ENCODE measurements at regions not wholly inside any gene's neighbourhood (a gene's known extent, or its start where the extent isn't known, plus 50 kb on each side); places are given as distances from the start of the nearest gene placed in this dataset.

GRCh38 chr21:38997051-38997842 is 186.0 kb downstream of the PSMG1 start:
- Histone ChIP-seq H3K9me3 (ENCODE audit: control insufficient read depth in 2 of 3, insufficient read depth in 1 of 3, low read length in 3 of 3) (no peaks in the 10 kb centered on the region), H3K36me3 (ENCODE audit: control insufficient read depth in 2 of 3, insufficient read depth in 3 of 3, low read length in 3 of 3) (no peaks in the 10 kb centered on the region), H3K27ac (ENCODE audit: low read depth in 2 of 2, low read length in 2 of 2) (no peak overlapping the region), H3K9ac (ENCODE audit: low read length in 3 of 3) (no peak overlapping the region), H3K4me1 (ENCODE audit: control insufficient read depth in 2 of 3, insufficient read depth in 2 of 3, low read depth in 1 of 3, low read length in 3 of 3) (peaks cover 0 to 12% (median 9%) of the 10 kb centered on the region in 3 donors), H3K4me3 (ENCODE audit: low read length in 3 of 3) (no peak overlapping the region), H3K27me3 (ENCODE audit: control insufficient read depth, insufficient read depth, low read length) (no peaks in the 10 kb centered on the region)
- TF ChIP-seq, protein P1, sequence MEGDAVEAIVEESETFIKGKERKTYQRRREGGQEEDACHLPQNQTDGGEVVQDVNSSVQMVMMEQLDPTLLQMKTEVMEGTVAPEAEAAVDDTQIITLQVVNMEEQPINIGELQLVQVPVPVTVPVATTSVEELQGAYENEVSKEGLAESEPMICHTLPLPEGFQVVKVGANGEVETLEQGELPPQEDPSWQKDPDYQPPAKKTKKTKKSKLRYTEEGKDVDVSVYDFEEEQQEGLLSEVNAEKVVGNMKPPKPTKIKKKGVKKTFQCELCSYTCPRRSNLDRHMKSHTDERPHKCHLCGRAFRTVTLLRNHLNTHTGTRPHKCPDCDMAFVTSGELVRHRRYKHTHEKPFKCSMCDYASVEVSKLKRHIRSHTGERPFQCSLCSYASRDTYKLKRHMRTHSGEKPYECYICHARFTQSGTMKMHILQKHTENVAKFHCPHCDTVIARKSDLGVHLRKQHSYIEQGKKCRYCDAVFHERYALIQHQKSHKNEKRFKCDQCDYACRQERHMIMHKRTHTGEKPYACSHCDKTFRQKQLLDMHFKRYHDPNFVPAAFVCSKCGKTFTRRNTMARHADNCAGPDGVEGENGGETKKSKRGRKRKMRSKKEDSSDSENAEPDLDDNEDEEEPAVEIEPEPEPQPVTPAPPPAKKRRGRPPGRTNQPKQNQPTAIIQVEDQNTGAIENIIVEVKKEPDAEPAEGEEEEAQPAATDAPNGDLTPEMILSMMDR (IDR thresholded peaks at IDR 0.05; ENCODE audit: borderline replicate concordance, extremely low read depth, insufficient read depth) = no peak
- FAIRE-seq (no peak), DNase-seq (no peak)
- intact Hi-C loops (cut with DNase I) = loop anchor here (10.0 kb wide), 1 partner anchor 62 kb away; no protein-coding TSS in a partner anchor

GRCh38 chr21:38996355-38996754 is 186.9 kb downstream of the PSMG1 start:
- FAIRE-seq = no peak
- peaks cover 0 to 14% (median 12%) of the 10 kb centered on the region in 3 donors for H3K4me1 ChIP-seq (ENCODE audit: control insufficient read depth in 2 of 3, insufficient read depth in 2 of 3, low read depth in 1 of 3, low read length in 3 of 3)
- no peak for DNase-seq
- TF ChIP-seq, protein P1 (IDR thresholded peaks at IDR 0.05; ENCODE audit: borderline replicate concordance, extremely low read depth, insufficient read depth) = no peak
- H3K4me3 ChIP-seq (ENCODE audit: low read length in 3 of 3) = no peak overlapping the region
- intact Hi-C loops (cut with DNase I) = loop anchor here (10.0 kb wide), 1 partner anchor 62 kb away; no protein-coding TSS in a partner anchor
- H3K27me3 ChIP-seq (ENCODE audit: control insufficient read depth, insufficient read depth, low read length) = no peaks in the 10 kb centered on the region
- H3K9ac ChIP-seq (ENCODE audit: low read length in 3 of 3) = no peak overlapping the region
- no peaks in the 10 kb centered on the region for H3K36me3 ChIP-seq (ENCODE audit: control insufficient read depth in 2 of 3, insufficient read depth in 3 of 3, low read length in 3 of 3)
- no peaks in the 10 kb centered on the region for H3K9me3 ChIP-seq (ENCODE audit: control insufficient read depth in 2 of 3, insufficient read depth in 1 of 3, low read length in 3 of 3)
- no peak overlapping the region for H3K27ac ChIP-seq (ENCODE audit: low read depth in 2 of 2, low read length in 2 of 2)

GRCh38 chr21:38995731-38996130 is 187.5 kb downstream of the PSMG1 start:
- Histone ChIP-seq H3K4me1 (ENCODE audit: control insufficient read depth in 2 of 3, insufficient read depth in 2 of 3, low read depth in 1 of 3, low read length in 3 of 3) (peaks cover 2 to 16% (median 12%) of the 10 kb centered on the region in 3 donors), H3K27ac (ENCODE audit: low read depth in 2 of 2, low read length in 2 of 2) (no peak overlapping the region), H3K27me3 (ENCODE audit: control insufficient read depth, insufficient read depth, low read length) (no peaks in the 10 kb centered on the region), H3K9ac (ENCODE audit: low read length in 3 of 3) (no peak overlapping the region), H3K36me3 (ENCODE audit: control insufficient read depth in 2 of 3, insufficient read depth in 3 of 3, low read length in 3 of 3) (no peaks in the 10 kb centered on the region), H3K4me3 (ENCODE audit: low read length in 3 of 3) (no peak overlapping the region), H3K9me3 (ENCODE audit: control insufficient read depth in 2 of 3, insufficient read depth in 1 of 3, low read length in 3 of 3) (no peaks in the 10 kb centered on the region)
- DNase-seq (peak in 1 of 5 donors; percentile 22), FAIRE-seq (no peak)
- intact Hi-C loops (cut with DNase I) = loop anchor here (10.0 kb wide), 1 partner anchor 61 kb away; no protein-coding TSS in a partner anchor
- TF ChIP-seq, protein P1 (IDR thresholded peaks at IDR 0.05; ENCODE audit: borderline replicate concordance, extremely low read depth, insufficient read depth) = no peak

Data from kidney (tissue), 13 donors.